ENCODE measurements at regions not wholly inside any gene's neighbourhood (a gene's known extent, or its start where the extent isn't known, plus 50 kb on each side); places are given as distances from the start of the nearest gene placed in this dataset.

GRCh38 chr3:116610124-116610523, 99.5 kb upstream of the TUSC7 start:
- 91 to 92% methylated on average over 3 of the region's 3 CpGs for WGBS, 2 donors
- Histone ChIP-seq H3K9ac (ENCODE audit: insufficient read depth in 1 of 2, low read length in 2 of 2) (no peak overlapping the region), H3K27ac (ENCODE audit: low read depth in 1 of 2, low read length in 1 of 2) (no peak overlapping the region), H3K36me3 (ENCODE audit: control insufficient read depth in 4 of 4, insufficient read depth in 4 of 4, low read length in 4 of 4) (no peaks in the 10 kb centered on the region), H3K27me3 (ENCODE audit: control insufficient read depth in 3 of 3, insufficient read depth in 3 of 3, low read length in 2 of 3) (no peaks in the 10 kb centered on the region), H3K4me3 (no peak overlapping the region), H3K9me3 (ENCODE audit: control insufficient read depth in 4 of 4, insufficient read depth in 3 of 4, low read length in 3 of 4) (peaks cover 0 to 7% (median 0%) of the 10 kb centered on the region in 4 donors), H3K4me1 (ENCODE audit: control insufficient read depth in 5 of 5, insufficient read depth in 5 of 5, low read length in 5 of 5) (no peaks in the 10 kb centered on the region)
- ATAC-seq (ENCODE audit: insufficient read depth, low FRiP score) = no peak
- DNase-seq = no peak
- TF ChIP-seq, protein P1, sequence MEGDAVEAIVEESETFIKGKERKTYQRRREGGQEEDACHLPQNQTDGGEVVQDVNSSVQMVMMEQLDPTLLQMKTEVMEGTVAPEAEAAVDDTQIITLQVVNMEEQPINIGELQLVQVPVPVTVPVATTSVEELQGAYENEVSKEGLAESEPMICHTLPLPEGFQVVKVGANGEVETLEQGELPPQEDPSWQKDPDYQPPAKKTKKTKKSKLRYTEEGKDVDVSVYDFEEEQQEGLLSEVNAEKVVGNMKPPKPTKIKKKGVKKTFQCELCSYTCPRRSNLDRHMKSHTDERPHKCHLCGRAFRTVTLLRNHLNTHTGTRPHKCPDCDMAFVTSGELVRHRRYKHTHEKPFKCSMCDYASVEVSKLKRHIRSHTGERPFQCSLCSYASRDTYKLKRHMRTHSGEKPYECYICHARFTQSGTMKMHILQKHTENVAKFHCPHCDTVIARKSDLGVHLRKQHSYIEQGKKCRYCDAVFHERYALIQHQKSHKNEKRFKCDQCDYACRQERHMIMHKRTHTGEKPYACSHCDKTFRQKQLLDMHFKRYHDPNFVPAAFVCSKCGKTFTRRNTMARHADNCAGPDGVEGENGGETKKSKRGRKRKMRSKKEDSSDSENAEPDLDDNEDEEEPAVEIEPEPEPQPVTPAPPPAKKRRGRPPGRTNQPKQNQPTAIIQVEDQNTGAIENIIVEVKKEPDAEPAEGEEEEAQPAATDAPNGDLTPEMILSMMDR (IDR thresholded peaks at IDR 0.05; ENCODE audit: control extremely low read depth, extremely low read depth) = no peak

GRCh38 chr3:116614795-116615362, 94.7 kb upstream of the TUSC7 start:
- H3K27me3 ChIP-seq (ENCODE audit: control insufficient read depth in 3 of 3, insufficient read depth in 3 of 3, low read length in 2 of 3) = no peaks in the 10 kb centered on the region
- H3K9ac ChIP-seq (ENCODE audit: insufficient read depth in 1 of 2, low read length in 2 of 2) = no peak overlapping the region
- H3K4me1 ChIP-seq (ENCODE audit: control insufficient read depth in 5 of 5, insufficient read depth in 5 of 5, low read length in 5 of 5) = no peaks in the 10 kb centered on the region
- H3K4me3 ChIP-seq = no peak overlapping the region
- TF ChIP-seq, protein P1 (IDR thresholded peaks at IDR 0.05; ENCODE audit: control extremely low read depth, extremely low read depth) = no peak
- no peaks in the 10 kb centered on the region for H3K9me3 ChIP-seq (ENCODE audit: control insufficient read depth in 4 of 4, insufficient read depth in 3 of 4, low read length in 3 of 4)
- ATAC-seq (ENCODE audit: insufficient read depth, low FRiP score) (no peak), DNase-seq (peak in 1 of 3 donors; percentile 4)
- H3K36me3 ChIP-seq (ENCODE audit: control insufficient read depth in 4 of 4, insufficient read depth in 4 of 4, low read length in 4 of 4) = no peaks in the 10 kb centered on the region
- H3K27ac ChIP-seq (ENCODE audit: low read depth in 1 of 2, low read length in 1 of 2) = no peak overlapping the region
- 41 to 45% methylated on average over 4 of the region's 4 CpGs for WGBS, 2 donors

DNA sequence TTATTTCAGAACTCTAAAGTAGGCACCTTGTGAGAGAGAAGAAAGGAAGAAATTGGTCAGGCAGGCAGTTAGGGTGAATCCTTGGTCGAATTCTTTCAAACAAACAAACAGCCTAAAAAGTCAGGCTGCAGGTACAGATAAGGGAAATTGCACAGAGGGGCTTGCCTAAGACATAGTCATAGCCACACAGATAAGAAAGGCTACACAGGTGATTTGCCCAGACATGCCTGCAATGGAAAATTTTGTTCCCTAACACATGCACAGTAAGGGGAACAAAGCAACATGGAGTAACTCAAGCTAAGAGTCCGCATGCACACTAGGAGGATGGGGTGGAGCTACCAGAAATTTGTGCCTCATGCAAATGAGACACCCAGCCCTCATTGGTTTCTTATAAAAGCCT, 91.4 kb upstream of the TUSC7 start:
- Histone ChIP-seq H3K27me3 (ENCODE audit: control insufficient read depth in 3 of 3, insufficient read depth in 3 of 3, low read length in 2 of 3) (no peaks in the 10 kb centered on the region), H3K4me1 (ENCODE audit: control insufficient read depth in 5 of 5, insufficient read depth in 5 of 5, low read length in 5 of 5) (no peaks in the 10 kb centered on the region), H3K9ac (ENCODE audit: insufficient read depth in 1 of 2, low read length in 2 of 2) (no peak overlapping the region), H3K4me3 (no peak overlapping the region), H3K27ac (ENCODE audit: low read depth in 1 of 2, low read length in 1 of 2) (no peak overlapping the region), H3K9me3 (ENCODE audit: control insufficient read depth in 4 of 4, insufficient read depth in 3 of 4, low read length in 3 of 4) (no peaks in the 10 kb centered on the region), H3K36me3 (ENCODE audit: control insufficient read depth in 4 of 4, insufficient read depth in 4 of 4, low read length in 4 of 4) (no peaks in the 10 kb centered on the region)
- TF ChIP-seq, protein P1 (IDR thresholded peaks at IDR 0.05; ENCODE audit: control extremely low read depth, extremely low read depth) = no peak
- WGBS, 2 donors = 63 to 88% methylated on average over 2 of the region's 2 CpGs
- ATAC-seq (ENCODE audit: insufficient read depth, low FRiP score) (no peak), DNase-seq (no peak)

- Histone ChIP-seq H3K4me1 (ENCODE audit: control insufficient read depth in 5 of 5, insufficient read depth in 5 of 5, low read length in 5 of 5) (no peaks in the 10 kb centered on the region), H3K9ac (ENCODE audit: insufficient read depth in 1 of 2, low read length in 2 of 2) (no peak overlapping the region), H3K4me3 (no peak overlapping the region), H3K27ac (ENCODE audit: low read depth in 1 of 2, low read length in 1 of 2) (no peak overlapping the region), H3K36me3 (ENCODE audit: control insufficient read depth in 4 of 4, insufficient read depth in 4 of 4, low read length in 4 of 4) (no peaks in the 10 kb centered on the region), H3K9me3 (ENCODE audit: control insufficient read depth in 4 of 4, insufficient read depth in 3 of 4, low read length in 3 of 4) (no peaks in the 10 kb centered on the region), H3K27me3 (ENCODE audit: control insufficient read depth in 3 of 3, insufficient read depth in 3 of 3, low read length in 2 of 3) (no peaks in the 10 kb centered on the region)
- ATAC-seq (ENCODE audit: insufficient read depth, low FRiP score) = no peak
- WGBS, 2 donors = 86% methylated on average over 2 of the region's 2 CpGs
- no peak for DNase-seq
- TF ChIP-seq, protein P1 (IDR thresholded peaks at IDR 0.05; ENCODE audit: control extremely low read depth, extremely low read depth) = no peak
These were observed 90.6 kb upstream of the TUSC7 start for GRCh38 chr3:116618930-116619329.

Measured in lung (tissue), 11 donors.